Psoas muscle (tissue), 7 donors: ENCODE measurements at regions not wholly inside any gene's neighbourhood (a gene's known extent, or its start where the extent isn't known, plus 50 kb on each side); places are given as distances from the start of the nearest gene placed in this dataset.
"Not testable (repeated sequence)": the region's sequence is repeated elsewhere in the genome, so short reads cannot be mapped to it uniquely, and the experiment has no call there.

Source experiments
- ATAC-seq, 4 donors: fragments of 200-7000 bp; cut with Tn5 transposase; one replicate each; pipeline ENCODE4 v1.9.1; 2020; ENCODE audit warnings: moderate library complexity in 3 of 4, mild to moderate bottlenecking in 2 of 4
- DNase-seq, 2 donors: peaks; one replicate each; pipeline ENCODE4 v3.0.0-alpha.2; 2020
- H3K27ac ChIP-seq: fragments of 200-600 bp; one replicate; pipeline ENCODE4 v1.8.0; 2022
- H3K27me3 ChIP-seq, 3 donors: fragments of 200-600 bp in 1 of 3; one replicate each; pipeline versions ENCODE4 v1.6.1 to v1.8.0; 2013 to 2022; ENCODE audit warnings: low read length in 2 of 3, mild to moderate bottlenecking in 2 of 3, moderate library complexity in 1 of 3; ENCODE audit not compliant: insufficient read depth in 3 of 3
- H3K36me3 ChIP-seq, 2 donors: fragments of 200-600 bp in 1 of 2; one replicate each; pipeline versions ENCODE4 v1.6.1 to v1.8.0; 2013 to 2022; ENCODE audit warnings: low read depth in 1 of 2, mild to moderate bottlenecking in 1 of 2, moderate library complexity in 1 of 2; ENCODE audit not compliant: insufficient read depth in 1 of 2
- H3K4me1 ChIP-seq: fragments of 200-600 bp; one replicate; pipeline ENCODE4 v1.8.0; 2022
- H3K4me3 ChIP-seq: fragments of 200-600 bp; one replicate; pipeline ENCODE4 v1.8.0; 2022; ENCODE audit warnings: mild to moderate bottlenecking
- H3K9me3 ChIP-seq: fragments of 200-600 bp; one replicate; pipeline ENCODE4 v1.8.0; 2022
- CTCF ChIP-seq: fragments of 200-600 bp; IDR thresholded peaks from one replicate; pipeline ENCODE4 v1.8.0; 2022; ENCODE audit warnings: antibody characterized with exemption
- WGBS, 3 donors: extraction: QIAGEN DNeasy Blood & Tissue Kit; methylation state at CpG; one replicate each; pipeline versions ENCODE4 v1.1.6 to v1.1.7; 2013; 5-methylcytosine and 5-hydroxymethylcytosine counted together
- intact Hi-C, 2 donors: fragments of 100-400 bp; cut with DNase I; formaldehyde crosslinking; loops; one replicate each; pipeline versions ENCODE4 v1.11.0 to v1.14.2; 2022
- donor health status: healthy with polysubstance abuse.
- donor health status: DM: no; HTN: no; CAD: no; lungs with moderate emphysema.
- donor health status: Bipolar disorder and iron deficiency.
- donor health status: healthy.
- donor health status: DM: yes; HTN: yes; CAD: no.
- donor health status: DM: no; HTN: no; CAD: no.
- donor health status: DM: yes; HTN: yes; CAD: no.

- no peaks in the 10 kb centered on the region for H3K9me3 ChIP-seq
- no peaks in the 10 kb centered on the region for H3K36me3 ChIP-seq
- no peak overlapping the region for H3K4me3 ChIP-seq
- ATAC-seq (no peak), DNase-seq (no peak)
- H3K27me3 ChIP-seq, result no peaks in the 10 kb centered on the region
- no peak overlapping the region for H3K27ac ChIP-seq
- no peak for TF ChIP-seq CTCF
- H3K4me1 ChIP-seq, result no peaks in the 10 kb centered on the region
- 96 to 100% (median 97%) methylated on average over 5 of the region's 5 CpGs for WGBS, 3 donors
- intact Hi-C loops, result no loop called here
These were observed 63.0 kb upstream of the UXS1 start for GRCh38 chr2:106257135-106257534.

GRCh38 chr2:106249157-106249828 is 55.2 kb upstream of the UXS1 start:
- 64 to 82% (median 67%) methylated on average over 3 of the region's 3 CpGs for WGBS, 3 donors
- H3K4me1 ChIP-seq, H3K27me3 ChIP-seq, H3K36me3 ChIP-seq, intact Hi-C loops, ATAC-seq, DNase-seq, H3K9me3 ChIP-seq, H3K4me3 ChIP-seq, H3K27ac ChIP-seq: not testable (repeated sequence)

- ATAC-seq, result peak in 3 of 4 donors; percentile 39 to 67 (median 55)
- H3K36me3 ChIP-seq, H3K27me3 ChIP-seq, H3K4me1 ChIP-seq, H3K4me3 ChIP-seq, DNase-seq, intact Hi-C loops, H3K9me3 ChIP-seq, H3K27ac ChIP-seq: not testable (repeated sequence)
- peak; percentile 35 for TF ChIP-seq CTCF
- 55 to 60% (median 58%) methylated on average over 4 to 5 of the region's 6 CpGs for WGBS, 3 donors
These were observed 54.5 kb upstream of the UXS1 start for GRCh38 chr2:106248548-106249151.
